ENCODE measurements at regions not wholly inside any gene's neighbourhood (a gene's known extent, or its start where the extent isn't known, plus 50 kb on each side); places are given as distances from the start of the nearest gene placed in this dataset.

DNA sequence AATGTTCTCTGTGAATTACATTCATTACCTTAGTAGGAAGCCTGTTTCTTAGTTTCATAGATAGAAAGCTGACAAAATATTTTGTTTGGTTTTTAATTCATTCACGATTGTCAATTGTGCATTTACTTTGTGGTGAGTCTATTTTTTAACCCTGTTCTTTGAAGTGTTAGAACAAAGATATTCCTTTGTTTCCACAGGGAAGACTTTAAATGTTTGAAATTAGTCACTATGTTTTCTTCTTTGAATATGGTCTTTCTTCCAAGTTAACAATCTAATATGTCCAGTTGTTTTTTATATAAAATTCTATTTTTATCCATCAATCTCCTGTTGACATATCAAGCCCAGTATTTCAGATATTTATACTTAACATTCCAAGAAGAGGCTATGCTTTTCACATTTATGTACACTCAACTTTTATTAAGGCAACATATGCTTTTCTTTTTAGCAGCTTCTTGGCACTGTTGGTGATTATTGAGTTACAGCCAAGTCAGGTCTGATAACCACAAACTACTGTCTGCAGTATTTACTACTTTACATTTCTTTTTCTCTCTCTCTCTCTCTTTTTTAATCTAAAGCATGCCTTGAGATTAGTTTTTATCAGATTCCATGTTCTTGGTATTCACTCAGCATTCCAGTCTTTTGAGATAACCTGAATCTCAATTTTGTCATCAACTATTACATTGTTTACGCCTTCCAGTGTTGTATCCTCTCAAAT, 812.8 kb upstream of the SLC10A2 start:
- TF ChIP-seq, protein P1, sequence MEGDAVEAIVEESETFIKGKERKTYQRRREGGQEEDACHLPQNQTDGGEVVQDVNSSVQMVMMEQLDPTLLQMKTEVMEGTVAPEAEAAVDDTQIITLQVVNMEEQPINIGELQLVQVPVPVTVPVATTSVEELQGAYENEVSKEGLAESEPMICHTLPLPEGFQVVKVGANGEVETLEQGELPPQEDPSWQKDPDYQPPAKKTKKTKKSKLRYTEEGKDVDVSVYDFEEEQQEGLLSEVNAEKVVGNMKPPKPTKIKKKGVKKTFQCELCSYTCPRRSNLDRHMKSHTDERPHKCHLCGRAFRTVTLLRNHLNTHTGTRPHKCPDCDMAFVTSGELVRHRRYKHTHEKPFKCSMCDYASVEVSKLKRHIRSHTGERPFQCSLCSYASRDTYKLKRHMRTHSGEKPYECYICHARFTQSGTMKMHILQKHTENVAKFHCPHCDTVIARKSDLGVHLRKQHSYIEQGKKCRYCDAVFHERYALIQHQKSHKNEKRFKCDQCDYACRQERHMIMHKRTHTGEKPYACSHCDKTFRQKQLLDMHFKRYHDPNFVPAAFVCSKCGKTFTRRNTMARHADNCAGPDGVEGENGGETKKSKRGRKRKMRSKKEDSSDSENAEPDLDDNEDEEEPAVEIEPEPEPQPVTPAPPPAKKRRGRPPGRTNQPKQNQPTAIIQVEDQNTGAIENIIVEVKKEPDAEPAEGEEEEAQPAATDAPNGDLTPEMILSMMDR (IDR thresholded peaks at IDR 0.05) = no peak
- no peak for TF ChIP-seq POLR2A (IDR thresholded peaks at IDR 0.05)
- TF ChIP-seq EP300 (IDR thresholded peaks at IDR 0.05) = no peak
- no peak for TF ChIP-seq POLR2AphosphoS5 (IDR thresholded peaks at IDR 0.05)

Measured in gastroesophageal sphincter (tissue), 3 donors.